MM.1S (cell line): ENCODE measurements at regions not wholly inside any gene's neighbourhood (a gene's known extent, or its start where the extent isn't known, plus 50 kb on each side); places are given as distances from the start of the nearest gene placed in this dataset.
A peak's percentile ranks its signal among the peaks of the same experiment; 100 is the strongest.

Source experiments
- DNase-seq: peaks from one replicate; pipeline ENCODE4 v3.0.0-alpha.2; 2015
- H2AFZ ChIP-seq: fragments of 300-600 bp; sonication (generic); 2 replicates; pipeline ENCODE4 v1.6.0; 2016; ENCODE audit warnings: antibody characterized with exemption, low read length
- H3F3A ChIP-seq: fragments of 300-600 bp; sonication (generic); 2 replicates; pipeline ENCODE4 v1.6.1; 2016; ENCODE audit warnings: mild to moderate bottlenecking, antibody characterized with exemption, low read length, moderate library complexity, mixed read lengths; ENCODE audit not compliant: insufficient read depth
- H3K27ac ChIP-seq: fragments of 300-600 bp; sonication (generic); 2 replicates; pipeline ENCODE4 v1.5.1; 2016; ENCODE audit warnings: mild to moderate bottlenecking, low read length
- H3K27me3 ChIP-seq: fragments of 300-600 bp; sonication (generic); replicated peaks from 2 replicates; pipeline ENCODE4 v1.6.0; 2016; ENCODE audit warnings: low read length; ENCODE audit not compliant: insufficient read depth
- H3K36me3 ChIP-seq: fragments of 300-600 bp; sonication (generic); replicated peaks from 2 replicates; pipeline ENCODE4 v1.6.1; 2016; ENCODE audit warnings: mild to moderate bottlenecking, low read length, mixed read lengths; ENCODE audit not compliant: insufficient read depth
- H3K4me1 ChIP-seq: fragments of 300-600 bp; sonication (generic); 2 replicates; pipeline ENCODE4 v1.6.1; 2016; ENCODE audit warnings: low read length, mixed read lengths
- H3K4me2 ChIP-seq: fragments of 300-600 bp; sonication (generic); 2 replicates; pipeline ENCODE4 v1.6.0; 2016; ENCODE audit warnings: low read depth, low read length
- H3K4me3 ChIP-seq: fragments of 300-600 bp; sonication (generic); 2 replicates; pipeline ENCODE4 v1.5.1; 2016; ENCODE audit warnings: low read length, mixed read lengths
- H3K79me2 ChIP-seq: fragments of 300-600 bp; sonication (generic); 2 replicates; pipeline ENCODE4 v1.6.1; 2016; ENCODE audit warnings: mixed run types, low read length, mixed read lengths
- H3K9ac ChIP-seq: fragments of 300-600 bp; sonication (generic); 2 replicates; pipeline ENCODE4 v1.6.1; 2016; ENCODE audit warnings: low read length, mixed read lengths
- H3K9me2 ChIP-seq: fragments of 300-600 bp; sonication (generic); replicated peaks from 2 replicates; pipeline ENCODE4 v1.6.1; 2016; ENCODE audit warnings: mild to moderate bottlenecking, low read length, mixed read lengths; ENCODE audit not compliant: insufficient read depth
- H3K9me3 ChIP-seq: fragments of 300-600 bp; sonication (generic); replicated peaks from 2 replicates; pipeline ENCODE4 v1.6.1; 2016; ENCODE audit warnings: mild to moderate bottlenecking, low read length, mixed read lengths; ENCODE audit not compliant: insufficient read depth
- H4K20me1 ChIP-seq: fragments of 300-600 bp; sonication (generic); 2 replicates; pipeline ENCODE4 v1.6.1; 2016; ENCODE audit warnings: mild to moderate bottlenecking, low read length, moderate library complexity, mixed read lengths; ENCODE audit not compliant: insufficient read depth
- EZH2 ChIP-seq: fragments of 300-600 bp; sonication (generic); optimal IDR thresholded peaks from 2 replicates; pipeline ENCODE3; 2017; ENCODE audit warnings: low read depth, mild to moderate bottlenecking, antibody characterized with exemption, low read length, mixed read lengths
- EZH2phosphoT487 ChIP-seq: fragments of 300-600 bp; sonication (generic); IDR thresholded peaks from 2 replicates; pipeline ENCODE4 v1.6.1; 2018; ENCODE audit warnings: antibody characterized with exemption, low read length
- TF ChIP-seq, protein P1 (sequence below): fragments of 300-600 bp; sonication (generic); IDR thresholded peaks from 2 replicates; pipeline ENCODE4 v1.5.1; 2016; ENCODE audit warnings: antibody characterized with exemption, low read length, mixed read lengths

DNA sequence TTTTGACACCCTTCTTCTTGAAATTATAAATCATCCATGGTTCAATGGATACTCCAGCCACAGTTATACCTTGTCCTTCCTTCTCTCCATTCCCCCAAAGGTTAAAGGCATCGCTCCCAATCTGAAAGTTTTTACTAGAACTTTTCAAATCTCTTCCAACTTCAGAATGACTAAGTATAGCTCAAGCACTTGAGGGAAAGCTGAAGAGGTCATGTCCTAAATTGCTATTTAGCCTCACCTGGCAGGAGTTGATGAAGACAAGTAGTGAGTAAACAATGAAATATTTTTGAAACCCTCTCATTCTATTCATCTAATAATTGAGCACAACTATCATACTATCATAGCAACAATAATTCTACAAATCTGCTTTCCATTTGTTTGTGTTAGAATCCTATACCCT lies 167.8 kb downstream of the HNMT start:
- Histone ChIP-seq H3K4me3 (no peak overlapping the region), H3K9me3 (no peaks in the 10 kb centered on the region), H4K20me1 (no peaks in the 10 kb centered on the region), H3K4me1 (no peaks in the 10 kb centered on the region), H3K4me2 (no peak overlapping the region), H3K36me3 (no peaks in the 10 kb centered on the region), H3K27ac (no peak overlapping the region), H3K9ac (no peak overlapping the region), H3K79me2 (no peaks in the 10 kb centered on the region), H3K9me2 (no peaks in the 10 kb centered on the region), H3K27me3 (no peaks in the 10 kb centered on the region), H2AFZ (no peak overlapping the region), H3F3A (no peaks in the 10 kb centered on the region)
- no peak for DNase-seq
- TF ChIP-seq EZH2 (no peak), EZH2phosphoT487 (no peak)
- TF ChIP-seq, protein P1, sequence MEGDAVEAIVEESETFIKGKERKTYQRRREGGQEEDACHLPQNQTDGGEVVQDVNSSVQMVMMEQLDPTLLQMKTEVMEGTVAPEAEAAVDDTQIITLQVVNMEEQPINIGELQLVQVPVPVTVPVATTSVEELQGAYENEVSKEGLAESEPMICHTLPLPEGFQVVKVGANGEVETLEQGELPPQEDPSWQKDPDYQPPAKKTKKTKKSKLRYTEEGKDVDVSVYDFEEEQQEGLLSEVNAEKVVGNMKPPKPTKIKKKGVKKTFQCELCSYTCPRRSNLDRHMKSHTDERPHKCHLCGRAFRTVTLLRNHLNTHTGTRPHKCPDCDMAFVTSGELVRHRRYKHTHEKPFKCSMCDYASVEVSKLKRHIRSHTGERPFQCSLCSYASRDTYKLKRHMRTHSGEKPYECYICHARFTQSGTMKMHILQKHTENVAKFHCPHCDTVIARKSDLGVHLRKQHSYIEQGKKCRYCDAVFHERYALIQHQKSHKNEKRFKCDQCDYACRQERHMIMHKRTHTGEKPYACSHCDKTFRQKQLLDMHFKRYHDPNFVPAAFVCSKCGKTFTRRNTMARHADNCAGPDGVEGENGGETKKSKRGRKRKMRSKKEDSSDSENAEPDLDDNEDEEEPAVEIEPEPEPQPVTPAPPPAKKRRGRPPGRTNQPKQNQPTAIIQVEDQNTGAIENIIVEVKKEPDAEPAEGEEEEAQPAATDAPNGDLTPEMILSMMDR, result no peak

DNA sequence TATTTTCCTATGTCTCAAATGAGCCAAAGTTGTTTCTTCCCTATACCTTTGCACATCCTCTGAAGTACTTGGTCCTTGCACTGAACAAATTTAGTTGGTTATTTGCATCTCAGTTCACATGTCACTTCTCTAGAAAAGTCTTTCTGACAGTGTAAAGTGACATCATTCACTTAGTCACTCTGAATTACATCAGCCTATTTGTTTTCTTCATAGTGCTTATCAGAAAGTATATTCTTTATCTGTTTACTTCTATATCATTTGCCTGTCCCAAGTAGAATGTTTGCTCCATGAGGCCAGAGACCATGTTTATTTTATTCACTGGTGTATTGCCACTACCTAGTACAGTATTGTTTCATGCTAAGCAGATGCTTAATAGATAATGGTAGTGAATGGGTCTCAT lies 173.7 kb downstream of the HNMT start:
- Histone ChIP-seq H3K4me2 (no peak overlapping the region), H3K27me3 (no peaks in the 10 kb centered on the region)

DNA sequence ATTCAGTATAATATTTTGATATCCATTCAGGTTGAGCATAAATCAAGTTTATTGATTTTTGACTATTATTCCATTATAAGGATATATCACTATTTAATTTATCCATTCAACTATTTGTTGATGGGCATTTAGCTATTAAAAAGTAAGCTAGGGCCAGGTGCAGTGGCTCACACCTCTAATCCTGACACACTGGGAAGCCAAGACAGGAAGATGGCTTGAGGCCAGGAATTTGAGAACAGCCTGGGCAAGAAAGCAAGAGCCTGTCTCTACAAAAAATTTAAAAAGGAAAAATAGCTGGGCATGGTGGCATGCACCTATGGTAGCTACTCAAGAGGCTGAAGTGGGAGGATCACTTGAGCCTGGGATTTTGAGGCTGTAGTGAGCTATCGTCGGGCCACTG lies 183.5 kb downstream of the HNMT start:
- Histone ChIP-seq H3K79me2 (no peaks in the 10 kb centered on the region), H4K20me1 (no peaks in the 10 kb centered on the region), H3K27me3 (no peaks in the 10 kb centered on the region), H3K4me2 (no peak overlapping the region), H3K9ac (no peak overlapping the region), H3K4me1 (no peaks in the 10 kb centered on the region), H2AFZ (no peak overlapping the region), H3K27ac (no peak overlapping the region), H3K9me3 (no peaks in the 10 kb centered on the region), H3F3A (no peaks in the 10 kb centered on the region), H3K36me3 (no peaks in the 10 kb centered on the region), H3K4me3 (no peak overlapping the region), H3K9me2 (no peaks in the 10 kb centered on the region)
- TF ChIP-seq EZH2phosphoT487 (no peak), EZH2 (no peak)
- TF ChIP-seq, protein P1, result no peak
- no peak for DNase-seq

More for the DNA sequence above, 173.7 kb downstream of the HNMT start:
- Histone ChIP-seq H3K9me2 (no peaks in the 10 kb centered on the region), H3K9me3 (no peaks in the 10 kb centered on the region), H3K79me2 (no peaks in the 10 kb centered on the region), H2AFZ (no peak overlapping the region), H3K36me3 (no peaks in the 10 kb centered on the region), H3K4me1 (no peaks in the 10 kb centered on the region), H3K4me3 (no peak overlapping the region), H3K9ac (no peak overlapping the region), H4K20me1 (no peaks in the 10 kb centered on the region), H3K27ac (no peak overlapping the region), H3F3A (no peaks in the 10 kb centered on the region)
- no peak for DNase-seq
- TF ChIP-seq EZH2, result no peak
- TF ChIP-seq EZH2phosphoT487, result no peak
- TF ChIP-seq, protein P1, result no peak

DNA sequence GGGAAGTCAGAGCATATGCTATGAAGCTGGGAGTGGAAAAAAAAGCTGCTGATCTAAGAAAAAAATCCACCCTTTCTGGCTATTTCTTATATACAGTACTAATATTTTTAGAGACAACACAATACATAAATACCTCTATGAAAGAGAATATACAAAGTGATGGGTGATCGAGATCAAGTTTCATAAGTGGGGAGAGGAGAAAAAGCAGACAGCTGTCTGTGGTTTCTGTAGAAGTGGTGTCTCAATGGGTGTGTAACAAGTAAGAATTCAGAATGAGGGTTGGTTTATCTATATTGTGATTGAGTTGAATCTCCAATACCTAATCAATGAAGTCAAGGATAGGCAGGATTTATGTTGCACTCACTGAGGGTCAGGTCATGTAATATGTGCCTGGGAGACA lies 191.0 kb downstream of the HNMT start:
- H3K27ac ChIP-seq, result no peak overlapping the region
- no peaks in the 10 kb centered on the region for H3K79me2 ChIP-seq
- H3K27me3 ChIP-seq, result no peaks in the 10 kb centered on the region
- peaks cover 9% of the 10 kb centered on the region; the same call in 1 of the 2 replicates for H3K4me1 ChIP-seq
- no peaks in the 10 kb centered on the region for H4K20me1 ChIP-seq
- no peaks in the 10 kb centered on the region for H3K36me3 ChIP-seq
- H3K9me2 ChIP-seq, result no peaks in the 10 kb centered on the region
- no peak for TF ChIP-seq EZH2phosphoT487
- TF ChIP-seq, protein P1, result no peak
- TF ChIP-seq EZH2, result no peak
- no peaks in the 10 kb centered on the region for H3K9me3 ChIP-seq
- no peak overlapping the region for H3K4me2 ChIP-seq
- peak; percentile 40 for DNase-seq
- H3K4me3 ChIP-seq, result no peak overlapping the region
- H3F3A ChIP-seq, result no peaks in the 10 kb centered on the region
- no peak overlapping the region for H3K9ac ChIP-seq
- H2AFZ ChIP-seq, result no peak overlapping the region
